ENCODE measurements at regions not wholly inside any gene's neighbourhood (a gene's known extent, or its start where the extent isn't known, plus 50 kb on each side); places are given as distances from the start of the nearest gene placed in this dataset.

DNA sequence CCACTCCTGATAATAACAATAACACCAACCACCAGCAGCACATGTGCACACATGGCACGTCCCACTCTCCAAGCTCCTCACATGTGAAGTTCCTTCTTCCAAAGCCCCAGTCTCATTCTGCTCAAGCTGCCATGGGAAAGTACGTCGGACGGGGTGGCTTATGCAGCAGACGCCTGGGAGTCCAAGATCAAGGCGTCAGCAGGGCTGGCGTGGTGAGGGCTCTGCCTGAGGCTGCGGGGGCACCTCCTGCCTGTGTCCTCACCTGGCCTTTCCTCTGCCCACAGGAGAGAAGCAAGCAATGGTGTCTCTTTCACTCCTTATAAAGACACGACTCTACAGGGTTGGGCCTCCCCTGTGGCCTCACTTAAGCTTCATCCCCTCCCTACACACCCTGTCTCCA is 68.8 kb upstream of the INSIG1 start:
- DNase-seq, result no peak
- Mint-ChIP-seq H3K9me3 (no peaks in the 10 kb centered on the region), H3K27ac (no peak overlapping the region), H3K27me3 (no peaks in the 10 kb centered on the region), H3K4me3 (no peak overlapping the region), H3K36me3 (no peaks in the 10 kb centered on the region), H3K4me1 (ENCODE audit: low read depth) (no peaks in the 10 kb centered on the region)
- ChIA-PET POLR2A (no interaction called here), CTCF (interaction anchor here (0.9 kb wide), 1 partner anchor 11 kb away, joined by 5 read pairs; no protein-coding TSS in a partner anchor)
- intact Hi-C loops (cut with micrococcal nuclease), result no loop called here

DNA sequence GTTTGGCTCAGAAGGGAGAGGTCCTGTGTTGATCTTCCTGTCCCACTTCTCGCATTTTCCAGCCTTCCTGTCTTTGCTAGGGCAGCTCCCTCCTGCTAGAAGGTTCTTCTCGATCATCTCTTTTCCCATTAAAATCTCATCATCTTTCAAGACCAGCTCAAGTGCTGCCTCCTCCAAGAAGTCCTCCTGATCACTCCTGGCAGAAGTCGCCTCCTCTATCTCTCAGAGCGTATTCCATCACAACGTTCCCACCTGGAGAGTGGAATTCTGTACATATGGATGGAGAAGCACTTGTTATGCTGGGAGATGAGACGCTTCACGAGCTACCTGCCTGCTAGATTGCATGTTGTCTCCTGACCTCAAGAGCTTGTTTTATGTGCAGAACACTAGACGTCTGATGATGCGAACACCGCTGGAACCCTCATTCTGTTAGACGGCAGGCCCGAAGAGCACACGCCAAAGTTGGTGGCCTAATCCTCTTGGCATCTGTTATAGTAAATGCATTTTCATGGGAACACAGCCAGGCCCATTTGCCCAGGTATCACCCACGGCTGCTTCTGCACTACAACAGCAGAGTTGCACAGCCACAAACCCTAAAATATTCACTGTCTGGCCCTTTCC is 68.0 kb upstream of the INSIG1 start:
- intact Hi-C loops (cut with micrococcal nuclease), result no loop called here
- H3K36me3 Mint-ChIP-seq, result no peaks in the 10 kb centered on the region
- no peak overlapping the region for H3K27ac Mint-ChIP-seq
- CTCF ChIA-PET, result no interaction called here
- H3K4me1 Mint-ChIP-seq (ENCODE audit: low read depth), result no peaks in the 10 kb centered on the region
- no peak overlapping the region for H3K4me3 Mint-ChIP-seq
- POLR2A ChIA-PET, result interaction anchor here (0.5 kb wide), 1 partner anchor 54 kb away, joined by 4 read pairs; no protein-coding TSS in a partner anchor
- no peaks in the 10 kb centered on the region for H3K27me3 Mint-ChIP-seq
- no peaks in the 10 kb centered on the region for H3K9me3 Mint-ChIP-seq
- no peak for DNase-seq

DNA sequence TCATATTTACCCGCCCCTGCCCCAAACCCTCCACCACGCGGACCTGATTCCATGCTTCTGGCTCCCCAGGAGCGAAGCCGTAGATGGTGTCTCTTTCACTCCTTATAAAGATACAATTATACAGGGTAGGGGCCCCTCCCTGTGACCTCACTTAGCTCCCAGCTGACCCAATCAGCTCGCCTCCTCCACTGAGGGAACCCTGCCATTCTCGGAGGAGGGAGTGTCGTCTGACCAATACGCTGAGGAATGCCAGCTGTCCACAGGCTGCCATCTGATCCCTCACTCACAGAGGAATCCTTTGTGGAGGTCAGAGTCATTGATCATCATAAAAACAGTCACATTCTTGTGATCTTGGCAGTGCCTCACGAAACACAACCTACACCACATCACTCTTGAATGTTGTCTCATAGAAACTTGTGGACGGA is 67.5 kb upstream of the INSIG1 start:
- Mint-ChIP-seq H3K27me3 (no peaks in the 10 kb centered on the region), H3K9me3 (no peaks in the 10 kb centered on the region), H3K4me3 (no peak overlapping the region), H3K36me3 (no peaks in the 10 kb centered on the region), H3K27ac (no peak overlapping the region), H3K4me1 (ENCODE audit: low read depth) (no peaks in the 10 kb centered on the region)
- intact Hi-C loops (cut with micrococcal nuclease), result no loop called here
- no peak for DNase-seq
- CTCF ChIA-PET, result no interaction called here
- POLR2A ChIA-PET, result no interaction called here

DNA sequence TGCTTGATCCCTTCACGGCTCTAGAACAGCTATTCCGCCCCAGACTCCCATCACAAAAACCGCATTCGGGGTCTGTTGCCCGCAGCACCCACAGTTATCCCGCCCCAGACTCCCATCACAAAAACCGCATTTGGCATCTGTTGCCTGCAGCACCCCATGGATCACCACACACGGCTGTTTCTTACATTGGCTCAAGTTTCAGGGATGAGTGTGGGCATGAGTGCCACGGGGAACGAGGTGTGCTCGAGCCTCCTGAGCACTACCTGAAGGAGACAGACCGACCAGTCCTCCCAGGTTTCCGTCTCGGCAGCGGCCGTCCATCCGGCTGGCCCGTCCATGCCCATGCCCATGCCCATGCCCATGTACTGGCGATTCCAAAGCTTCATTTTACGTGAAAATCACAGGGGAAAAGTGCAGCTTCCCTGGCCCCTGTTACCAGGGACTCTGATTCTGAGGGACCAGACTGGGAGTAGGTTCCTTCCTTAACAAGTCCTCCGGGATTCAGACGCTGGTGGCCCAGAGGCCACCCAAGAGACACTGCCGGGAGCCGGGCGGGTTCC is 66.4 kb upstream of the INSIG1 start:
- Mint-ChIP-seq H3K36me3 (no peaks in the 10 kb centered on the region), H3K27ac (no peak overlapping the region), H3K4me1 (ENCODE audit: low read depth) (no peaks in the 10 kb centered on the region), H3K4me3 (no peak overlapping the region), H3K27me3 (no peaks in the 10 kb centered on the region), H3K9me3 (no peaks in the 10 kb centered on the region)
- CTCF ChIA-PET, result no interaction called here
- POLR2A ChIA-PET, result no interaction called here
- intact Hi-C loops (cut with micrococcal nuclease), result no loop called here
- DNase-seq, result no peak

DNA sequence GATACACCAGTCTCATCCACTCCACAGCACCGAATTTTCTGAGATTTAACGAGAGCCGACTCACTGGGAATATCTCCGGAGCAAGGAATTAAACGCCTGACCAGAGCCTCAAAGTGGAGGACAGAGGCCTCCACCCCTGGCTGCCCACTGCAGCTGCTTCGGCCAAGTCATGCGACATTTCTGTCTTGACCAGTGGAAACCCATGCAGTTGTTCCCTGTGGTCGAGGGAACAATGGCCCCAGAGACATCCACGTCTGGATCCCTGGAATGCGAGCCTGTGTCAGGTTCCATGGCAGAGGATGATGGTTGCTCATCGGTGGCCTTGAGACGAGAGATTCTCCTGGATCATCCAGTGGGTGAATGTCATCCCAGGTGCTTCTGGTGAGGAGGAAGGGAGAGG is 65.7 kb upstream of the INSIG1 start:
- no peak for DNase-seq
- no peaks in the 10 kb centered on the region for H3K36me3 Mint-ChIP-seq
- no peaks in the 10 kb centered on the region for H3K4me1 Mint-ChIP-seq (ENCODE audit: low read depth)
- H3K9me3 Mint-ChIP-seq, result no peaks in the 10 kb centered on the region
- no peaks in the 10 kb centered on the region for H3K27me3 Mint-ChIP-seq
- H3K27ac Mint-ChIP-seq, result no peak overlapping the region
- ChIA-PET POLR2A (no interaction called here), CTCF (no interaction called here)
- intact Hi-C loops (cut with micrococcal nuclease), result no loop called here
- H3K4me3 Mint-ChIP-seq, result no peak overlapping the region

DNA sequence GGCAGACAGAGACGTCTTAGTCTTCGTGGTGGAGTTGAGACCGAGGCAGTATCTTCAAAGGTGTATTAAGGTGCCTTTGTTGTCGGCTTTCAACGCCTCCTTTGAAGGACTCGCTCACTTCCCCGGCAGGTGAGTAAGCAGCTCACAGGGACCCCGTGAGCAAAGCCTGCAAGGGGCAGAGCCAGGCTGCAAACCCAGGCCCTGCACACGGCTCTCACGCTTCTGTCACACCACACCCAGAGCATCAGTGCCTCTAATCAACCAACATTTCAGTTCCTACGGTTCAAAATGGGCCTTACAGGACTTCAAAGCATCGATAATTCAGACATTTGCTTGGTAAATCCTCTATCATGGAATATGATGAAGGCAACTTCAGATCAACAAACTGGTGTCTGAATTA is 64.8 kb upstream of the INSIG1 start:
- intact Hi-C loops (cut with micrococcal nuclease), result no loop called here
- no peak overlapping the region for H3K27ac Mint-ChIP-seq
- no peaks in the 10 kb centered on the region for H3K36me3 Mint-ChIP-seq

DNA sequence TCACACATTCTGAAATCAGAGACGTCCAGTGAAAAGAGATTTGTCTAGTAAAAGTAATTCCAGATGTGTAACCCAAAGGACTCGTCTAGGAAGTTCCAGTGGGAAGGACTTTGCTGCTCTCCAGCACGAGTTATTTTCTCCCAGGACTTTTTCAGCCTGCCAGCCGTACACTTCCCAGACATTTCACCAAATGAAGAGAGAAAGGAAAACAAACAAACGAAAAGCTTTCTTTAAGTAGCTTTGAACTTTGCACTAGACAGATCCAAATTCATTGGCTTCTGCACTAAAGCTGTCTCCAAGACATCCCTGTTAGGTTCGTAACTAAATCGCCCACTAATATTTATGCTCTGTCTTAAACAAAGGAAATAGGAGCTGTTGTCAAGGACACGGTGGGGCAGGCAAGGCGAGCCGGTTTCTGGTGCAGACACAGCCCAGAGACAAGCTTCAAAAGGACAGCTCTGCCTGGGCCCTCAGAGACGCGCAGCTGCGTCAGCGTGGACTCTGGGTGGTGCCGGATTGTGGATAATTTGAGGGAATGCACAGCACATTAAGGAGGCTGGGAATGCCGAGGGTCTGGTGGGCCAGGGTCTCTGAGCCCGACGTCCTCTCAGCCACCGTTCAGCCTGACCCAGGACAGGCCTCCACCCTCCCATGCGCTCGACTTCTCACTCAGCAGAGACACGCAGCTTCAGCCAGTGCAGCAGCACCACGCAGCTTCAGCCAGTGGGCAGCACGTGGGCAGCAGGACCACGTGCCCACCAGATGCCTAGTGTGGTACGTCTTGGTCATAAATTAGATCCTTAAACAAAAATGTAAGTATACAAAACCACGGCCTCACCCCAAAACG is 64.1 kb upstream of the INSIG1 start:
- intact Hi-C loops (cut with micrococcal nuclease), result no loop called here
- CTCF ChIA-PET, result no interaction called here
- no peaks in the 10 kb centered on the region for H3K9me3 Mint-ChIP-seq
- H3K27ac Mint-ChIP-seq, result no peak overlapping the region
- H3K4me1 Mint-ChIP-seq (ENCODE audit: low read depth), result no peaks in the 10 kb centered on the region
- DNase-seq, result no peak
- no peaks in the 10 kb centered on the region for H3K36me3 Mint-ChIP-seq
- H3K4me3 Mint-ChIP-seq, result no peak overlapping the region
- H3K27me3 Mint-ChIP-seq, result peaks cover 3% of the 10 kb centered on the region
- POLR2A ChIA-PET, result no interaction called here

More for the DNA sequence above, 64.8 kb upstream of the INSIG1 start:
- H3K4me1 Mint-ChIP-seq (ENCODE audit: low read depth), result no peaks in the 10 kb centered on the region
- no peak for DNase-seq
- no peak overlapping the region for H3K4me3 Mint-ChIP-seq
- no peaks in the 10 kb centered on the region for H3K9me3 Mint-ChIP-seq
- H3K27me3 Mint-ChIP-seq, result no peaks in the 10 kb centered on the region
- POLR2A ChIA-PET, result no interaction called here
- CTCF ChIA-PET, result no interaction called here

DNA sequence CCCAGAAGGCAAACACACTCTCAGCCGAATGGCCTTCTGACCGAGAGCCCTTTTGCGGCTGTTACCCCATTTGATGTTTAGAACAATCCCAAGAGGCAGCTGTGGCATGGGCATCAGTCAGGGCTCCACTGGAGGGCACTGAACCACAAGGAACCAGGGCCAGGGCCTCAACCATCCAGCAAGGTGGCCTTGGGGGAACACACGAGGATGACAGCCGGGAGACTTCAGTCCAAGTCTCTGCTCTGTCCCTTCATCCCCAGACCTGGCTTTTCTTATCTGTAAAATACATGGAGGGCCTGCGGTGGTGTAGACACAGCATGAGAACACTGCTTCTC is 63.6 kb upstream of the INSIG1 start:
- Mint-ChIP-seq H3K4me1 (ENCODE audit: low read depth) (no peaks in the 10 kb centered on the region), H3K27ac (no peak overlapping the region), H3K36me3 (no peaks in the 10 kb centered on the region), H3K9me3 (no peaks in the 10 kb centered on the region), H3K4me3 (no peak overlapping the region), H3K27me3 (peaks cover 7% of the 10 kb centered on the region)
- ChIA-PET POLR2A (no interaction called here), CTCF (no interaction called here)
- DNase-seq, result peak; percentile 18
- intact Hi-C loops (cut with micrococcal nuclease), result no loop called here

DNA sequence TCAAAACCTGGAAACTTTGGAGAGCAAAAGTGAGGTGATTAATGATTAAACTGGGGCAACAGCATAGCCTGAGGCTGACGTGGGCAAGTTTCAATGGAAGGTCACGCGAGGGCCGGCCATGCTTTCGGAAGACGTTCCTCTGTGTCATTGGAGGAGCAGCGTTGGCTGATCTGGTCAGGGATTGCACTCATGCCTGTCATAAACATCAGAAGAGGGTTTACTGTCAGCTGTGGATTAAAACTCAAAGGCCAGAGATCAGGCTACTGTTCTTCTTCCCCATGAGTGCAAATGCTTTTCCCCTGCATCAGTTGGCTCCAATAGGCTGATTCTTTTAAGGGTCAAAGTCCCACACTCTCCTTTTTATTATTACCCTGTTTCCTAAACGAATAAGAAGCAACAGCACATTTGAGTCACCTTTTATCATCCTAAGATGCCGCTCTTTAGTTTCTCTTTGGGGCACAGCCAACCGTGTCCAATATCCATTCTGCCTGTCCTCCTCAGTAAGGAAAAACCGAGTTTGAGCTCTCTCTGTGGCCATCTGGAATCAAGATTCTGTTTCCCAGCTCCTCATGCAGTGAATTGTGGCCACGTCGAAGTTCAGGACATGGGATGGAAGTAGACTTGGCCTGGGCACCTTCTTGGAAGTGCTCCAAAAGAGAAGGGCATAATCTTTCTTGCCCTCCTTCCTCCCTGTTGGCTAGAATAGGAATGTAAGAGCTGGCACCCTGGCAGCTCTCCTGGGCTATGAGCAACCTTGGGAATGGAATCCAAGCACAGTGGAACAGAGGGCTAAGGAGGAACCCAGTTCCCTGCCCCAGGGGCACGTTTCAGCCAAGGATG is 62.5 kb upstream of the INSIG1 start:
- intact Hi-C loops (cut with micrococcal nuclease), result loop anchor here (5.0 kb wide), 1 partner anchor 42 kb away; no protein-coding TSS in a partner anchor
- no peak overlapping the region for H3K4me3 Mint-ChIP-seq
- H3K36me3 Mint-ChIP-seq, result no peaks in the 10 kb centered on the region
- H3K4me1 Mint-ChIP-seq (ENCODE audit: low read depth), result peaks cover 3% of the 10 kb centered on the region
- no peaks in the 10 kb centered on the region for H3K9me3 Mint-ChIP-seq
- peaks cover 12% of the 10 kb centered on the region for H3K27me3 Mint-ChIP-seq
- CTCF ChIA-PET, result no interaction called here
- POLR2A ChIA-PET, result no interaction called here
- no peak overlapping the region for H3K27ac Mint-ChIP-seq
- DNase-seq, result no peak

DNA sequence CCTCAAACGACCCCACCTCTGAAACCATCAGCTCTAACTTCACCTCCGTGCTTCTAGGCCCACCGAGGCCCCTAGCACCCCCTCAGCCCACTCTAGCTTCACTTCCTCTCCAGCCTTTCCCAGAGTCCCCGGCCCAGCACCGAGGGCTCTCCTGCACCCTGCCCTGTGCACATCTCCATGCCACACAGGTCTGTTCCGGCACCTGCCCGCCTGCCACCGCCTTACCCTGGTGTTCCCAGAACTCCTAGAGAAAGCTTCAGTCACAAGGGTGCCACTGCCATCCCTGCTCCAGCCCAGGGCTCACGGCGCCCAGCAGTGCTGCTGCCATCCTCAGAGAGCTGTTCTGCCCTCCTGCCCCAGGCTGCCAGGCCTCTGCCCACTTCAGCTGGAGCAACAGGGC is 61.3 kb upstream of the INSIG1 start:
- no peak overlapping the region for H3K27ac Mint-ChIP-seq
- ChIA-PET POLR2A (no interaction called here), CTCF (no interaction called here)
- H3K9me3 Mint-ChIP-seq, result no peaks in the 10 kb centered on the region
- no peak overlapping the region for H3K4me3 Mint-ChIP-seq
- H3K27me3 Mint-ChIP-seq, result peaks cover 12% of the 10 kb centered on the region
- intact Hi-C loops (cut with micrococcal nuclease), result loop anchor here (5.0 kb wide), 1 partner anchor 41 kb away; no protein-coding TSS in a partner anchor
- H3K4me1 Mint-ChIP-seq (ENCODE audit: low read depth), result peaks cover 3% of the 10 kb centered on the region
- no peak for DNase-seq
- no peaks in the 10 kb centered on the region for H3K36me3 Mint-ChIP-seq

DNA sequence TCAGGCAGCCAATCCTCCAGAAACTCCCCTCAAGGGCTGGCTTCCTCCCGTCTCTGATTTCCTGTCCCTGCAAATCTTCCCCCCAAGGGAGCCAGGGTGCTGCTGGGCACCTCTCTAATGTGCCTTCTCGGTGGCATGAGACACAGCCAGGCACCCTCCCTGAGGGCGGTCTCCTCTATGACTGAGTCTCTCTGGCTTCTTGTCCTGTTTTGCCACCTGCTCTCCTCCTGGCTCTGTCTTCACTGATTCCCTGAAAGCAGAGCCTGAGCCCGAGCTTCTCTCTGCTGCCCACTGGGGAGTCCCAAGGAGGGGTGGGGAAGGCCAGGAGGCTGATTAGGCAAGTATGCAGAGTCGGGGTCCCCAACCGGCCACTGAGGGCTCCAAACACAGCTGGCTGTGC is 60.4 kb upstream of the INSIG1 start:
- POLR2A ChIA-PET, result no interaction called here
- no peak for DNase-seq

DNA sequence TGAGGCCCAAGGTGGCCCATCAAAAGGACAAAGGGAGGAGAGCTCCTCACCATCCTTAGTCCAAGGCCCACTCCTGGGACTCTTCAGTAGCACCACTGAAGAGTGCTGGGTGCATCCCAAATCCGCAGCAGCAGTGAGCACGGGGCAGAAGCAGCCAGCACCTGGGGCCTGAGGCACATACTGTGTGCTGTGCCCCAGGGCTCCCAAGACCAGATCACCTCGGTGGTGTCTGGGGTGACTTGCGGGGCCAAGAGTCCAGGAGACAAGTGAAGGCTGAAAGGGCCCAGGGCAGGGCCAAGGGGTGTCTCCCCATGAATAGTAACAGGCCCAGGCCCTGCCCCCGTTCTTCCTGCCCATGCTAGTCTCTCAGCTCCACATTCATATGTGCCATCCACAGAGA is 59.9 kb upstream of the INSIG1 start:
- CTCF ChIA-PET, result no interaction called here
- POLR2A ChIA-PET, result no interaction called here
- H3K27ac Mint-ChIP-seq, result no peak overlapping the region

More for the DNA sequence above, 60.4 kb upstream of the INSIG1 start:
- Mint-ChIP-seq H3K9me3 (no peaks in the 10 kb centered on the region), H3K4me3 (no peak overlapping the region), H3K36me3 (no peaks in the 10 kb centered on the region), H3K27ac (no peak overlapping the region), H3K27me3 (peaks cover 16% of the 10 kb centered on the region), H3K4me1 (ENCODE audit: low read depth) (peaks cover 3% of the 10 kb centered on the region)
- intact Hi-C loops (cut with micrococcal nuclease), result loop anchor here (5.0 kb wide), 1 partner anchor 40 kb away; no protein-coding TSS in a partner anchor
- CTCF ChIA-PET, result no interaction called here

More for the DNA sequence above, 59.9 kb upstream of the INSIG1 start:
- Mint-ChIP-seq H3K4me1 (ENCODE audit: low read depth) (peaks cover 3% of the 10 kb centered on the region), H3K36me3 (no peaks in the 10 kb centered on the region), H3K27me3 (peaks cover 16% of the 10 kb centered on the region), H3K9me3 (no peaks in the 10 kb centered on the region), H3K4me3 (no peak overlapping the region)
- DNase-seq, result no peak
- intact Hi-C loops (cut with micrococcal nuclease), result loop anchor here (5.0 kb wide), 1 partner anchor 40 kb away; no protein-coding TSS in a partner anchor
